HepG2 (cell line): ENCODE measurements at regions not wholly inside any gene's neighbourhood (a gene's known extent, or its start where the extent isn't known, plus 50 kb on each side); places are given as distances from the start of the nearest gene placed in this dataset.
A peak's percentile ranks its signal among the peaks of the same experiment; 100 is the strongest.

Experiments used
- MAFF ChIP-seq: IDR thresholded peaks from 2 replicates; pipeline ENCODE4 v1.6.1; 2011; ENCODE audit warnings: low read depth, low read length, improper control_type of control experiment
- RARA ChIP-seq: IDR thresholded peaks from 2 replicates; pipeline ENCODE4 v1.6.1; 2016; ENCODE audit warnings: missing genetic modification reagents, missing compliant biosample characterization
- TBP ChIP-seq: sonication (generic); formaldehyde crosslinking; IDR thresholded peaks from 2 replicates; pipeline ENCODE4 v1.5.0; 2020; ENCODE audit warnings: missing genetic modification reagents
- ZBTB7A ChIP-seq: sonication (generic); formaldehyde crosslinking; IDR thresholded peaks from 2 replicates; pipeline ENCODE4 v1.8.0; 2022; ENCODE audit warnings: mild to moderate bottlenecking, missing genetic modification reagents
- ZFP1 ChIP-seq: IDR thresholded peaks from 2 replicates; pipeline ENCODE4 v1.6.1; 2016
- ZFX ChIP-seq: sonication (generic); formaldehyde crosslinking; IDR thresholded peaks from 2 replicates; pipeline ENCODE4 v1.4.0; 2020; ENCODE audit warnings: mild to moderate bottlenecking, low read depth, missing genetic modification reagents, moderate library complexity
- ZNF530 ChIP-seq: sonication (generic); formaldehyde crosslinking; IDR thresholded peaks from 2 replicates; pipeline ENCODE4 v1.5.0; 2020; ENCODE audit warnings: low read depth, mild to moderate bottlenecking, missing genetic modification reagents
- ZNF674 ChIP-seq: sonication (generic); formaldehyde crosslinking; IDR thresholded peaks from 2 replicates; pipeline ENCODE4 v1.5.0; 2020; ENCODE audit warnings: low read depth, mild to moderate bottlenecking, missing genetic modification reagents
- TF ChIP-seq, protein P1 (sequence below): sonication (generic); formaldehyde crosslinking; IDR thresholded peaks from 2 replicates; pipeline ENCODE4 v1.4.0; 2020; ENCODE audit warnings: missing genetic modification reagents
- TF ChIP-seq, protein P2 (sequence below): IDR thresholded peaks from 2 replicates; pipeline ENCODE4 v1.6.1; 2016; ENCODE audit warnings: low read depth, missing genetic modification reagents, missing compliant biosample characterization

DNA sequence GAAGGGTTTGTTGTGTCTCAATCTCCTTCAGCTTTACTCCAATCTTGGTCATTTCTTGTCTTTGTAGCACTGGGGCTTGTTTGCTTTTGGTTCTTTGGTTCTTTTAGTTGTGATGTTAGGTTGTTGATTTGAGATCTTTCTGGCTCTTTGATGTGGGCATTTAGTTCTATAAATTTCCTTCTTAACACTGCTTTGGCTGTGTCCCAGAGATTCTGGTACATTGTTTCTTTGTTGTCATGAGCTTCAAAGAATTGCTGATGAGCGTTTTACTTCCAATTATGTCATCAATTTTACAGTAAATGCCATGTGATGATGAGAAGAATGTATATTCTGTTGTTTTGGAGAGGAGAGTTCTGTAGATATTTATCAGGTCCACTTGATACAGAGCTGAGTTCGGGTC lies 353.3 kb downstream of the MAN2A1 start (continued):
- TF ChIP-seq, protein P1, sequence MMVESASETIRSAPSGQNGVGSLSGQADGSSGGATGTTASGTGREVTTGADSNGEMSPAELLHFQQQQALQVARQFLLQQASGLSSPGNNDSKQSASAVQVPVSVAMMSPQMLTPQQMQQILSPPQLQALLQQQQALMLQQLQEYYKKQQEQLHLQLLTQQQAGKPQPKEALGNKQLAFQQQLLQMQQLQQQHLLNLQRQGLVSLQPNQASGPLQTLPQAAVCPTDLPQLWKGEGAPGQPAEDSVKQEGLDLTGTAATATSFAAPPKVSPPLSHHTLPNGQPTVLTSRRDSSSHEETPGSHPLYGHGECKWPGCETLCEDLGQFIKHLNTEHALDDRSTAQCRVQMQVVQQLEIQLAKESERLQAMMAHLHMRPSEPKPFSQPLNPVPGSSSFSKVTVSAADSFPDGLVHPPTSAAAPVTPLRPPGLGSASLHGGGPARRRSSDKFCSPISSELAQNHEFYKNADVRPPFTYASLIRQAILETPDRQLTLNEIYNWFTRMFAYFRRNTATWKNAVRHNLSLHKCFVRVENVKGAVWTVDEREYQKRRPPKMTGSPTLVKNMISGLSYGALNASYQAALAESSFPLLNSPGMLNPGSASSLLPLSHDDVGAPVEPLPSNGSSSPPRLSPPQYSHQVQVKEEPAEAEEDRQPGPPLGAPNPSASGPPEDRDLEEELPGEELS (CRISPR knock-in tag): no peak
- TF ChIP-seq ZNF674: no peak
- TF ChIP-seq MAFF: peak; percentile 37; the same call in 1 of the 2 replicates
- TF ChIP-seq TBP (CRISPR knock-in tag): no peak
- no peak for TF ChIP-seq ZNF530 (CRISPR knock-in tag)
- no peak for TF ChIP-seq ZFX (CRISPR knock-in tag)
- TF ChIP-seq ZFP1: no peak
- TF ChIP-seq, protein P2, sequence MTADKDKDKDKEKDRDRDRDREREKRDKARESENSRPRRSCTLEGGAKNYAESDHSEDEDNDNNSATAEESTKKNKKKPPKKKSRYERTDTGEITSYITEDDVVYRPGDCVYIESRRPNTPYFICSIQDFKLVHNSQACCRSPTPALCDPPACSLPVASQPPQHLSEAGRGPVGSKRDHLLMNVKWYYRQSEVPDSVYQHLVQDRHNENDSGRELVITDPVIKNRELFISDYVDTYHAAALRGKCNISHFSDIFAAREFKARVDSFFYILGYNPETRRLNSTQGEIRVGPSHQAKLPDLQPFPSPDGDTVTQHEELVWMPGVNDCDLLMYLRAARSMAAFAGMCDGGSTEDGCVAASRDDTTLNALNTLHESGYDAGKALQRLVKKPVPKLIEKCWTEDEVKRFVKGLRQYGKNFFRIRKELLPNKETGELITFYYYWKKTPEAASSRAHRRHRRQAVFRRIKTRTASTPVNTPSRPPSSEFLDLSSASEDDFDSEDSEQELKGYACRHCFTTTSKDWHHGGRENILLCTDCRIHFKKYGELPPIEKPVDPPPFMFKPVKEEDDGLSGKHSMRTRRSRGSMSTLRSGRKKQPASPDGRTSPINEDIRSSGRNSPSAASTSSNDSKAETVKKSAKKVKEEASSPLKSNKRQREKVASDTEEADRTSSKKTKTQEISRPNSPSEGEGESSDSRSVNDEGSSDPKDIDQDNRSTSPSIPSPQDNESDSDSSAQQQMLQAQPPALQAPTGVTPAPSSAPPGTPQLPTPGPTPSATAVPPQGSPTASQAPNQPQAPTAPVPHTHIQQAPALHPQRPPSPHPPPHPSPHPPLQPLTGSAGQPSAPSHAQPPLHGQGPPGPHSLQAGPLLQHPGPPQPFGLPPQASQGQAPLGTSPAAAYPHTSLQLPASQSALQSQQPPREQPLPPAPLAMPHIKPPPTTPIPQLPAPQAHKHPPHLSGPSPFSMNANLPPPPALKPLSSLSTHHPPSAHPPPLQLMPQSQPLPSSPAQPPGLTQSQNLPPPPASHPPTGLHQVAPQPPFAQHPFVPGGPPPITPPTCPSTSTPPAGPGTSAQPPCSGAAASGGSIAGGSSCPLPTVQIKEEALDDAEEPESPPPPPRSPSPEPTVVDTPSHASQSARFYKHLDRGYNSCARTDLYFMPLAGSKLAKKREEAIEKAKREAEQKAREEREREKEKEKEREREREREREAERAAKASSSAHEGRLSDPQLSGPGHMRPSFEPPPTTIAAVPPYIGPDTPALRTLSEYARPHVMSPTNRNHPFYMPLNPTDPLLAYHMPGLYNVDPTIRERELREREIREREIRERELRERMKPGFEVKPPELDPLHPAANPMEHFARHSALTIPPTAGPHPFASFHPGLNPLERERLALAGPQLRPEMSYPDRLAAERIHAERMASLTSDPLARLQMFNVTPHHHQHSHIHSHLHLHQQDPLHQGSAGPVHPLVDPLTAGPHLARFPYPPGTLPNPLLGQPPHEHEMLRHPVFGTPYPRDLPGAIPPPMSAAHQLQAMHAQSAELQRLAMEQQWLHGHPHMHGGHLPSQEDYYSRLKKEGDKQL (CRISPR knock-in tag): no peak
- no peak for TF ChIP-seq ZBTB7A
- TF ChIP-seq RARA (CRISPR knock-in tag): no peak
- TF ChIP-seq, all 625 proteins: peak for 2
